A549 (cell line): ENCODE measurements at regions not wholly inside any gene's neighbourhood (a gene's known extent, or its start where the extent isn't known, plus 50 kb on each side); places are given as distances from the start of the nearest gene placed in this dataset.

Experiments used
- CTCF ChIP-seq: fragments of >200 bp; sonication (Bioruptor Twin); formaldehyde crosslinking; IDR thresholded peaks from 3 replicates; pipeline ENCODE4 v1.5.1; 2016
- PHF8 ChIP-seq: fragments of 200-600 bp; sonication (generic); IDR thresholded peaks from 2 replicates; pipeline ENCODE4 v1.6.1; 2016; ENCODE audit warnings: low read depth, mild to moderate bottlenecking, antibody characterized with exemption, moderate library complexity, borderline replicate concordance
- RAD21 ChIP-seq, 2 experiments: fragments of >200 bp in 1 of 2; sonication (Bioruptor Twin) in 1 of 2; formaldehyde crosslinking in 1 of 2; IDR thresholded peaks in 1 of 2; conservative IDR thresholded peaks in 1 of 2; 2 replicates in 1 of 2; 3 replicates in 1 of 2; pipeline ENCODE4 v1.6.1; 2012 to 2018; ENCODE audit warnings: inconsistent platforms in 1 of 2
- REST ChIP-seq: fragments of 200-600 bp; sonication (generic); IDR thresholded peaks from 2 replicates; pipeline ENCODE4 v1.6.1; 2016; ENCODE audit warnings: antibody characterized with exemption, mild to moderate bottlenecking, moderate library complexity

GRCh38 chr7:106979551-106980357 lies 64.8 kb upstream of the PRKAR2B start:
- TF ChIP-seq RAD21 (conservative IDR thresholded peaks at IDR 0.05 in 1 of 2, IDR thresholded peaks at IDR 0.05 in 1 of 2) (no peak), PHF8 (no peak), CTCF (no peak), REST (no peak)
